ENCODE measurements at regions not wholly inside any gene's neighbourhood (a gene's known extent, or its start where the extent isn't known, plus 50 kb on each side); places are given as distances from the start of the nearest gene placed in this dataset.
A peak's percentile ranks its signal among the peaks of the same experiment; 100 is the strongest.

GRCh38 chr9:121563881-121564460, 64.3 kb upstream of the GGTA1 start:
- Histone ChIP-seq H3K27me3 (replicated peaks; ENCODE audit: insufficient read depth) (no peaks in the 10 kb centered on the region), H3K9me3 (ENCODE audit: low read depth) (no peaks in the 10 kb centered on the region), H3K4me1 (ENCODE audit: insufficient read depth) (peaks cover 27% of the 10 kb centered on the region), H3K79me2 (ENCODE audit: insufficient read depth) (no peaks in the 10 kb centered on the region), H3K9me2 (ENCODE audit: insufficient read depth) (no peaks in the 10 kb centered on the region), H3K9ac (no peak overlapping the region), H3K27ac (no peak overlapping the region), H2AFZ (no peak overlapping the region), H3F3A (ENCODE audit: insufficient read depth) (peaks cover 27% of the 10 kb centered on the region), H3K36me3 (ENCODE audit: low read depth) (no peaks in the 10 kb centered on the region), H4K20me1 (ENCODE audit: insufficient read depth) (no peaks in the 10 kb centered on the region), H3K4me2 (ENCODE audit: unreplicated experiment) (no peak overlapping the region), H3K4me3 (no peak overlapping the region)
- TF ChIP-seq EZH2 (IDR thresholded peaks at IDR 0.05; ENCODE audit: insufficient read depth, poor library complexity, severe bottlenecking): no peak
- no peak for TF ChIP-seq EZH2phosphoT487 (IDR thresholded peaks at IDR 0.05; ENCODE audit: insufficient read depth, low read depth)
- 96% methylated on average over 7 of the region's 7 CpGs for WGBS, 2 experiments (ENCODE audit: low coverage in 1 of 2, low lambda C conversion rate in 2 of 2, missing lambda C conversion rate in 2 of 2)
- in situ Hi-C loops (cut with MboI): no loop called here
- peak; percentile 9 for DNase-seq

GRCh38 chr9:121564504-121565260, 65.0 kb upstream of the GGTA1 start:
- peak; percentile 25 for DNase-seq
- H3K9me3 ChIP-seq (ENCODE audit: low read depth): no peaks in the 10 kb centered on the region
- H3K9ac ChIP-seq: no peak overlapping the region
- TF ChIP-seq EZH2phosphoT487 (IDR thresholded peaks at IDR 0.05; ENCODE audit: insufficient read depth, low read depth): no peak
- peaks cover 32% of the 10 kb centered on the region for H3F3A ChIP-seq (ENCODE audit: insufficient read depth)
- no peaks in the 10 kb centered on the region for H3K36me3 ChIP-seq (ENCODE audit: low read depth)
- in situ Hi-C loops (cut with MboI): no loop called here
- no peaks in the 10 kb centered on the region for H4K20me1 ChIP-seq (ENCODE audit: insufficient read depth)
- H3K4me2 ChIP-seq (ENCODE audit: unreplicated experiment): no peak overlapping the region
- no peaks in the 10 kb centered on the region for H3K27me3 ChIP-seq (replicated peaks; ENCODE audit: insufficient read depth)
- no peak overlapping the region for H2AFZ ChIP-seq
- 91 to 93% methylated on average over 10 to 11 of the region's 11 CpGs for WGBS, 2 experiments (ENCODE audit: low coverage in 1 of 2, low lambda C conversion rate in 2 of 2, missing lambda C conversion rate in 2 of 2)
- H3K4me1 ChIP-seq (ENCODE audit: insufficient read depth): peaks cover 31% of the 10 kb centered on the region
- H3K27ac ChIP-seq: no peak overlapping the region
- H3K4me3 ChIP-seq: no peak overlapping the region
- no peaks in the 10 kb centered on the region for H3K9me2 ChIP-seq (ENCODE audit: insufficient read depth)
- no peaks in the 10 kb centered on the region for H3K79me2 ChIP-seq (ENCODE audit: insufficient read depth)

GRCh38 chr9:121566481-121567465, 67.1 kb upstream of the GGTA1 start:
- TF ChIP-seq EZH2 (IDR thresholded peaks at IDR 0.05; ENCODE audit: insufficient read depth, poor library complexity, severe bottlenecking) (no peak), EZH2phosphoT487 (IDR thresholded peaks at IDR 0.05; ENCODE audit: insufficient read depth, low read depth) (no peak)
- Histone ChIP-seq H3K9ac (peak overlapping the region; percentile 60), H3K9me2 (ENCODE audit: insufficient read depth) (no peaks in the 10 kb centered on the region), H3K4me3 (peak overlapping the region; percentile 33; the same call in 1 of the 2 replicates), H3K36me3 (ENCODE audit: low read depth) (no peaks in the 10 kb centered on the region), H3K27ac (peak overlapping the region; percentile 68), H4K20me1 (ENCODE audit: insufficient read depth) (no peaks in the 10 kb centered on the region), H3F3A (ENCODE audit: insufficient read depth) (peaks cover 32% of the 10 kb centered on the region), H3K27me3 (replicated peaks; ENCODE audit: insufficient read depth) (no peaks in the 10 kb centered on the region), H3K4me2 (ENCODE audit: unreplicated experiment) (peak overlapping the region; percentile 65), H3K4me1 (ENCODE audit: insufficient read depth) (peaks cover 31% of the 10 kb centered on the region), H3K79me2 (ENCODE audit: insufficient read depth) (no peaks in the 10 kb centered on the region), H2AFZ (peak overlapping the region; percentile 52), H3K9me3 (ENCODE audit: low read depth) (no peaks in the 10 kb centered on the region)
- in situ Hi-C loops (cut with MboI): no loop called here
- WGBS, 2 experiments (ENCODE audit: low coverage in 1 of 2, low lambda C conversion rate in 2 of 2, missing lambda C conversion rate in 2 of 2): 10 to 13% methylated on average over 26 to 27 of the region's 27 CpGs
- peak; percentile 91 for DNase-seq

Data from GM23248 (cell line).